Hematopoietic multipotent progenitor cell treated with erythropoietin and hydrocortisone succinate and interleukin-3 and kit ligand, for 6 days (in vitro differentiated cells): ENCODE measurements at regions not wholly inside any gene's neighbourhood (a gene's known extent, or its start where the extent isn't known, plus 50 kb on each side); places are given as distances from the start of the nearest gene placed in this dataset.
"Not testable (repeated sequence)": the region's sequence is repeated elsewhere in the genome, so short reads cannot be mapped to it uniquely, and the experiment has no call there.

Experiments
- DNase-seq: peaks from one replicate; pipeline ENCODE4 v3.0.0-alpha.2; 2015

DNA sequence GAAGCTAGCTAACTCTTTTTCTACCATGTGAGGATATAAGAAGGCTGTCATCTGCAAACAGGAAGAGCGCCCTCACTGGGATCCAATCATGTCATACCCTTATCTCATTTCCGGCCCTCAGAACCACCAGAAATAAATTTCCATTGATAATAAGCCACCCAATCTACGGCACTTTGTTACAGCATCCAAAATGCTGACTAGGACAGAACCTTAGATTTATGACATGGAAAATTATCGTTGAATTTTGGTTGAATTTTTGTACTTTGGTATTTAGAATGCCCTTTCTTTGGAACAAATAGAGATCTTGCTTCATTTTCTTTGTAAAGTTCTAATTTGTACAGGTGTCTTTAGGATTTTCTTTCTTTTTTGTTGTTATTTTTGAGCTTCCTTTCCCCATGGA lies 53.3 kb upstream of the CYLC2 start:
- no peak for DNase-seq

GRCh38 chr9:102922526-102922925 lies 72.6 kb upstream of the CYLC2 start:
- DNase-seq = no peak

DNA sequence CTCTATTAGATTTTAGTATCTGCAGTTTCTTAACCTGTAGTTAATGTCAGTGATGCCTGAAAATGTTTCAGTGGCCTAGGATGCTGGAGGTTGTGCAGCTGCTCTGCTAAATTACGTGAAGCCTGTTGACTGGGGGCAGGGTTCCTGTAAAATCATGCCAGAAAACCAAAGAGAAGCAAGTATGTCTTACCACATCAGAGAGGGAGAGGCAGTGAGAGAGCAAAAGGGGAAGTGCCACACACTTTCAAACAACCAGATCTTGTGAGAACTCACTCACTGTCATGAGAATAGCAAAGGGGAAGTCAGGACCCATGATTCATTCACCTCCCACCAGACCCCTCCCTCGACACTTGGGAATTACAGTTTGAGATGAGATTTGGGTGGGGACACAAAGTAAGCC lies 83.9 kb upstream of the CYLC2 start:
- peak; percentile 1 for DNase-seq

DNA sequence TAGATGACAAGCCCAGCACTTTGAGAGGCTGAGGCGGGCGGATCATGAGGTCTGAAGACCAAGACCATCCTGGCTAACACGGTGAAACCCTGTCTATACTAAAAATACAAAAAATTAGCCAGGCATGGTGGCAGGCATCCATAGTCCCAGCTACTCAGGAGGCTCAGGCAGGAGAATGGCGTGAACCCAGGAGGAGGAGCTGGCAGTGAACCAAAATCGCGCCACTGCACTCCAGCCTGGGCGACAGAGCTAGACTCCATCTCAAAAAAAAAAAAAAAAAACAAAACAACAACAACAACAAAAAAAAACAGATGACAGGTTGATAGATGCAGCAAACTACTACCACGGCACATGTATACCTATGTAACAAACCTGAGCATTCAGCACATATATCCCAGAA lies 89.3 kb upstream of the CYLC2 start:
- DNase-seq = not testable (repeated sequence)

DNA sequence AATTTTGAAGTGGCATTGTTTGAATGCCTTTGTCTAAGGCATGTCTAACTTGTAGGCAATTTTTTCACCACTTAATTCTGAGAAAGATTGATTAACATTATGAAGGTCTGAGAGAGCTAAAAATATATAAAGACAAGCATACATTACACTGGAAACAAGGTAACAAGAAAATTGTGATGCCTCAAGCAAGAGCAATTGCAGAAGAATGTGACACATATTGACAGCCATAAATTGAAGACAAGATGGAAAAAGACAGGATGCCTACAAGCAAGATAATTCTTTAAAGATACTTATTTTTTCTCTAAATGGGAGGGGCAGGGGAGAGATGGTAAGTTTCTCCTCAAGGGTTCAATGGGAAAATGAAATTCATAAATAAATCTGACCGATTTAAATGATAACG lies 103.1 kb upstream of the CYLC2 start:
- DNase-seq = no peak

DNA sequence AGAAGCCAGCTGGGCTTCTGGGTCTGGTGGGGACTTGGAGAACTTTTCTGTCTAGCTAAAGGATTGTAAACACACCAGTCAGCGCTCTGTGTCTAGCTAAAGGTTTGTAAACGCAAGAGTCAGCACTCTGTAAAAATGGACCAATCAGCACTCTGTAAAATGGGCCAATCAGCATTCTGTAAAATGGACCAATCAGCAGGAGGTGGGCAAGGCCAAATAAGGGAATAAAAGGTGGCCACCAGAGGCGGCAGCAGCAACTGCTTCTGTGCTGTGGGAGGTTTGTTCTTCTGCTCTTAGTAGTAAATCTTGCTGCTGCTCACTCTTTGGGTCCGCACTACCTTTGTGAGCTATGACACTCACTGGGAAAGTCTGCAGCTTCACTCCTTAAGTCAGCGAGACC lies 106.4 kb upstream of the CYLC2 start:
- not testable (repeated sequence) for DNase-seq

DNA sequence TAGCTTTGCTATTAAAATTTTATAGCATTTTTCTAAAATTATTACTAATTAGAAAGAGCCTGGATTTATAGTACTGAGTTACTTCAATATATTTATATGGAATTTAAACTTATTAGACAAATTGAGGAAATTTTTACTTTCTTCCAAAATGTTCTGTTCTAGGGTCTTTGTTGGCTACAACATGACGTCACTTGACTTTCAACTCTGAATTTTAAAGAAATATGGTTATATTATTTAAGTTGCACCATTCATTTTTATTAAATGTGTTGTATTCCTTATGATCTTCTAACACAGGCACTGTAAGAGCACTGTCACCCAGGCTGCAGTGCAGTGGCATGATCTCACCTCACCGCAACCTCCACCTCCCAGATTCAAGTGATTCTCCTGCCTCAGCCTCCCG lies 119.4 kb upstream of the CYLC2 start:
- no peak for DNase-seq

- DNase-seq = no peak
These were observed 127.6 kb upstream of the CYLC2 start for GRCh38 chr9:102867488-102867887.

DNA sequence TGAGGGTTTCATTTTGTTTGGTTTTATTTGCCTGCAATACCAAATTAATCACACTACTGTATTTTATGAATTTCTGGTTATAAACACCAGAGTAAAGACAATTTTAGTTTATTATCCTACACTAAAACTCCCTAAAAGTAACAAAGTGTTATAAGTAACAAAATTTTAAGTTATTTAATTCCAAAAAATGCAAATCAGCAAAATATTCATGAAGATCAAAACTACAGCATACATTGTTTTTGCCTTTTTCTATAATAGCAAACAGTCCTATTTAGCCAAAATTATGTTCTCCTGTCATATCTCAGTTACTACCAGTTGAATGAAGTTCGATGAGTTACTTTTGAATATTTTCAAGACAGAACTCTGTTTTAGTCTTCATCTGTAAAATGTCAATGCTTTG lies 132.7 kb upstream of the CYLC2 start:
- DNase-seq = no peak

- DNase-seq = no peak
These were observed 139.5 kb upstream of the CYLC2 start for GRCh38 chr9:102855641-102856040.

DNA sequence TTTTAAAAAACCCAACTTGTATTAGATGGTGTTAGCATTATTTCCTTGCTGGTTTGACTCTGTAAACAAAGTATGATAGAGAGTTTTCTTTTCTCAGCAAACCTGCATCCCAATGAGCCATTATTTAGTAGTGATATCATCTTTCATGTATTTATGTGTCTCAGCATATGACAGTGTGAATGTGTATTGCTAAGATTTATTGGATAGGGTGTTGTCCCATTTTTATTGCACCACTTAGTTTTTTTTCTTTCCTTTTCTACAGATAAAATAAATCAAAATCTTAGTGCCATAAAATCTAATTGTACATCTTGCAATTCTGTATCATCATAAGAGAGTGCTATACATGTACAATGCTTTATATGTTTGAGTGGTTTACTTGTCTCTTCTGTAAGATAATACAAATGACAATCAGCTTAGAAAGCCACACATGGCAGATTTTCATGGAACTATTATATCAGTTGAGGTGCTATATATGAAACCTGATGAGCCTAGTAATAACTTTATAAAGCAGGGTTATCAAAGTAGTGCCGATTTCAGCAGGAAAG lies 149.2 kb upstream of the CYLC2 start:
- no peak for DNase-seq

GRCh38 chr9:102844716-102845115 lies 150.4 kb upstream of the CYLC2 start:
- no peak for DNase-seq

GRCh38 chr9:102842423-102842822 lies 152.7 kb upstream of the CYLC2 start:
- DNase-seq = no peak

- no peak for DNase-seq
These were observed 153.8 kb upstream of the CYLC2 start for GRCh38 chr9:102841376-102841775.

GRCh38 chr9:102840335-102840734 lies 154.8 kb upstream of the CYLC2 start:
- no peak for DNase-seq

GRCh38 chr9:102832814-102833213 lies 162.3 kb upstream of the CYLC2 start:
- no peak for DNase-seq

GRCh38 chr9:102796244-102796643 lies 198.9 kb upstream of the CYLC2 start:
- DNase-seq = no peak

DNA sequence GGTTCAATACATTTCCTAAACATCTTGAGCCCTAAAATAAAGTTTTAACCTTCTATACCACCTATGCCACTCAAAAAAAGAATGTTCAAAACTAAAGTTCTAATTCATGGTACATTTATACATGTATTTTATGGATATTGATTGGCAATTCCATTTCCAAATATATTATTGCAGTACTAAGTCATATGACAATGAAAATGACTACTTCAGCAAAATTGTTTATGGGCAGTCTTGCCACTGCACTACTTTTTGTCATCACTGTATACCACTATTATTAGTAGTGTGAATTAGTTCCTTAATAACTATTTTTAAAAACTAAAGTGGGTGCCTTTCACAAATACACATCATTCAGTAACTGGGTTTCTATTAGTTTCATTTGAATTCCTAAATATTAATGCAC lies 199.6 kb upstream of the CYLC2 start:
- DNase-seq = no peak

DNA sequence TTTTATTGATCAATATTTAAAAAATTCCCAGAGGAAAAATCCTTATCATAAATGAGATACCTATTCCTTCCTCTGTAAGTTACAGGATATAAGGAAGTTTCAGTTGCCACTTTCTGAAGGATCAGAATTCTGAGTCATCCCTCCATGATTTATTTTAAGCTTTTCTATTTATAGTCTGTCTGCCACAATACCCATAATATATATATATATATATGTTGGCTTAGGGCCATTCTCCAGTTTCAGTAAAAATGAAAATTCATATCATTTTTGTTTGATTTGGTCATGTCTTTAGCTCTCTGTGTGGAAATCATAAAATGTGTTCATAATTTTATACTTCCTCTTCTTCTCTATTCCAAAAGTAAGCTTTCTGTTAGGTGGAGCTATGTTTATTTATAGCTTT lies 215.8 kb upstream of the CYLC2 start:
- DNase-seq = no peak

GRCh38 chr9:102778746-102779145 lies 216.4 kb upstream of the CYLC2 start:
- no peak for DNase-seq

GRCh38 chr9:102770704-102771103 lies 224.4 kb upstream of the CYLC2 start:
- no peak for DNase-seq

DNA sequence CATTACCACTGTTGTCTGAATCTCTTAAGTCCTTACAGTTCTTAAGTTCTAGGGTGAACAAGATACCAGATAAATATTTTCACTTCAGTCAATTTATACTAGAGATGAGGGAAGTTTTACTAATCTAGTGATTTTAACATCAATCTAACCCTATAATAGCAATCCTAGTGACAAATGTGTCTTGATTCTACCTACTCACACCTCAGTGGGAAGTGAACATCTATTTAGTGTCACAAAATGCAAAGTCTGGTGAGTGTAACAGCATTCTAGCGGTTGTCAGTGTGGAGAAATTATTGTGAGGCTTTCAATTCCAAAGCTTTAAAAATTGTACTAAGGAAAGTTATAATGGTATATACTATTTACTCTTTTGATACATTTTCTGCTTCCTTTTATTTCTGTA lies 225.8 kb upstream of the CYLC2 start:
- DNase-seq = no peak

GRCh38 chr9:102768002-102768401 lies 227.1 kb upstream of the CYLC2 start:
- no peak for DNase-seq

- DNase-seq = no peak
These were observed 228.1 kb upstream of the CYLC2 start for GRCh38 chr9:102767076-102767475.

GRCh38 chr9:102740578-102740977 lies 254.6 kb upstream of the CYLC2 start:
- DNase-seq = no peak

GRCh38 chr9:102728946-102729345 lies 266.2 kb upstream of the CYLC2 start:
- DNase-seq = no peak
